Amniotic epithelial cell (primary cell): ENCODE measurements at regions not wholly inside any gene's neighbourhood (a gene's known extent, or its start where the extent isn't known, plus 50 kb on each side); places are given as distances from the start of the nearest gene placed in this dataset.
"Not testable (repeated sequence)": the region's sequence is repeated elsewhere in the genome, so short reads cannot be mapped to it uniquely, and the experiment has no call there.

Experiments used
- DNase-seq: peaks from one replicate; pipeline ENCODE4 v3.0.0-alpha.2; 2010; ENCODE audit warnings: low read depth

- DNase-seq: no peak
Measured at GRCh38 chr20:48490961-48491831, 336.6 kb downstream of the PREX1 start.

GRCh38 chr20:48490341-48490740, 337.5 kb downstream of the PREX1 start:
- DNase-seq: not testable (repeated sequence)

- DNase-seq: no peak
Measured at GRCh38 chr20:48489656-48490055, 338.1 kb downstream of the PREX1 start.

- DNase-seq: no peak
Measured at GRCh38 chr20:48489046-48489463, 338.7 kb downstream of the PREX1 start.

GRCh38 chr20:48488334-48489034, 339.3 kb downstream of the PREX1 start:
- not testable (repeated sequence) for DNase-seq

DNA sequence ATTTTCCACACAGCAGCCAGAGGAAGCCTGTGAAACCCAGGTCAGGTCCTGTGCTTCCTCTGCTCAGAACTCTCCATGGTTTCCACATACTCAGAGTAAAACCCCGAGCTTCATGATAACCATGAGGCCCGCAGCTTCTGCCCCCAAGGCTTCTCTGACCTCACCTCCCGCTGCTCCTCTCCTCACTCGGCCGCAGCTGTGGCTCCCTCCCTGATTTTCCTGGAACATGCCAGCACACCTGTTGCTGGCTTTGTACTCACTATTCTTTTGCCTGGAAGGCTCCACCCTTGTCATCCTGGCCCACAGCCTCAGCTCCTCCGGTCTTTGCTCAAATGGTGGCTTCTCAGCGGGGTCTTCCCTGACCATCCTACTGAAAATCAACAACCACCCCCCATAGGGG, 341.7 kb downstream of the PREX1 start:
- DNase-seq: no peak

- not testable (repeated sequence) for DNase-seq
Measured at GRCh38 chr20:48485153-48485552, 342.6 kb downstream of the PREX1 start.

- DNase-seq: no peak
Measured at GRCh38 chr20:48483334-48484066, 344.3 kb downstream of the PREX1 start.

DNA sequence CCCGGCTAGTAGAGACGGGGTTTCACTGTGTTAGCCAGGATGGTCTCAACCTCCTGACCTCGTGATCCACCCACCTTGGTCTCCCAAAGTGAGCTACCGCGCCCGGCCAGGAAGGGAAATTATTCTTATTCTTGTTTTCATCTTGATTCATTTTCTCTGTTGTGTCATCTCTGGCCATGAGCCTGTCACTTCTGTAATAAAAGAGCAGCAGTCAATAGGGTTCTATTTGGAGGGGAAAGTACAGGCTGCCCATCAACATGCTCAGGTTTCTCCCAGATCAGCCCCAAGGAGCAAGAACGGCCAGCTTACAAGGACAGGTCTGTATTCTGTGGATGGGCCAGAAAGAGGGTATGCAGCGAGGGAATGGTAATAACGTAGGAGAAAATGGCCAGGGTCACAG, 345.0 kb downstream of the PREX1 start:
- no peak for DNase-seq

- no peak for DNase-seq
Measured at GRCh38 chr20:48480216-48480772, 347.5 kb downstream of the PREX1 start.

DNA sequence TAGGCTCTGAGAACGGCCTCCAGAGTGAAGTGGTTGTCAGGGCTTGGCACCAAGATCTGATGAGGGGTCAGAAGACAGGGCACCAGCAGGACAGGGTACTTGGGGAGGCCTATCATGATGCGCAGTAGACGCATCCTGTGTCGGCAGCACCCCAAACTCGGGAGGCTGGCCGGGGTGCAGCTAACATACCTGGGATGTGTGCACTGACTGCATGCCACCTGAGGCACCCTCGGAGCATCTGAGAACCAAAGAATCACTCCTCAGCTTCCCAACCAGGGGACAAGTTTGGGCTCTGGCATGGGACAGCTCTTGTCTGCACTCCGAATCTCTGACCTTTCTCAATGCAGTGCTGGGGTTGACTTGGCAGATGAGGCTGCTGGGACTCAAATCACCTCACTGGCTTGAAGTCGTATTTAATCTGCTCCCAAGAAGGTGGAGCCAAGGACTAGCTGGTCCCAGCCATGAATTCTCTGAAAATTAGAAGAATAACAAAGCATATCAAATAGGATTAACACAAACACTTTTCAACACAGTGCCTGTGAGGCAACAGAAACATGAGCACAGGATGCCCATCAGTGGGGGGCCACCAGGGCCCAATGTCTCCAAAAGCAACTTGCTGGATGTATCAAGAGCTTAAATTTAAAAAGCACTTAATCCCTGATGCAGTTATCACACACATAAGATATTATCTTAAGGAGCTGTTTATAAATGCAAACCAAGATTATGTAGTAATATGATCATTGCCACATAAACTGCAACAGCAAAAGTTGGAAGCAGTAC, 348.8 kb downstream of the PREX1 start:
- no peak for DNase-seq

- no peak for DNase-seq
Measured at GRCh38 chr20:48478370-48478769, 349.4 kb downstream of the PREX1 start.

DNA sequence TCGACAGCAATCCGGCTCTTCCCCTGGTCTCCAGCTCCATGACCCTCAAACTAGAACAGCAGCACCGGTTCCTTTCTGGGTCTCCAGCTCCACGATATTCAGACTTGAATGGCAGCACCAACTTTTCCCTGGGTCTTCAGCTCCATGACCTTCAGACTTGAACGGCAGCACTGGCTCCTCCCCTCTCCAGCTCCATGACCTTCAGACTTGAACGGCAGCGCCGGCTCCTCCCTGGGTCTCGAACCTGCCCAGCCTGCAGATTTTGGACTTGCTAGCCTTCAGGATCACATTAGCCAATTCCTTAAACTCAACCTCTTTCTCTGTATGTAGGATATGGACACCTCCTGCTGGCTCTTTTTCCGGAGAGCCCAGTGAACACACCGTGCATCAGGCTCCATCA, 350.9 kb downstream of the PREX1 start:
- DNase-seq: no peak

- no peak for DNase-seq
Measured at GRCh38 chr20:48474022-48474421, 353.8 kb downstream of the PREX1 start.

GRCh38 chr20:48471759-48472408, 355.9 kb downstream of the PREX1 start:
- no peak for DNase-seq

GRCh38 chr20:48471176-48471575, 356.6 kb downstream of the PREX1 start:
- DNase-seq: no peak

GRCh38 chr20:48470141-48470540, 357.7 kb downstream of the PREX1 start:
- no peak for DNase-seq

GRCh38 chr20:48469026-48469425, 358.8 kb downstream of the PREX1 start:
- DNase-seq: no peak

GRCh38 chr20:48468571-48468970, 359.2 kb downstream of the PREX1 start:
- DNase-seq: no peak

- no peak for DNase-seq
Measured at GRCh38 chr20:48467622-48468021, 360.2 kb downstream of the PREX1 start.

GRCh38 chr20:48465271-48465670, 362.5 kb downstream of the PREX1 start:
- DNase-seq: no peak
